HG03378 (cell line): ENCODE measurements at regions not wholly inside any gene's neighbourhood (a gene's known extent, or its start where the extent isn't known, plus 50 kb on each side); places are given as distances from the start of the nearest gene placed in this dataset.

Source experiments
- ATAC-seq: cut with Tn5 transposase; IDR thresholded peaks from one replicate; pipeline ENCODE4 v1.9.1; 2021; ENCODE audit warnings: mild to moderate bottlenecking, moderate library complexity; ENCODE audit not compliant: unreplicated experiment

GRCh38 chr5:111914966-111915636, 158.1 kb upstream of the NREP start:
- no peak for ATAC-seq

- ATAC-seq, result no peak
These were observed 145.4 kb upstream of the NREP start for GRCh38 chr5:111902436-111902835.

GRCh38 chr5:111901296-111901695, 144.3 kb upstream of the NREP start:
- no peak for ATAC-seq

- no peak for ATAC-seq
These were observed 136.0 kb upstream of the NREP start for GRCh38 chr5:111892949-111893348.

GRCh38 chr5:111887706-111888105, 130.7 kb upstream of the NREP start:
- no peak for ATAC-seq

- ATAC-seq, result no peak
These were observed 112.7 kb upstream of the NREP start for GRCh38 chr5:111869681-111870080.

- ATAC-seq, result no peak
These were observed 108.4 kb upstream of the NREP start for GRCh38 chr5:111865356-111865755.

GRCh38 chr5:111863801-111864200, 106.8 kb upstream of the NREP start:
- ATAC-seq, result no peak

GRCh38 chr5:111859533-111860270, 102.7 kb upstream of the NREP start:
- no peak for ATAC-seq

- ATAC-seq, result no peak
These were observed 102.0 kb upstream of the NREP start for GRCh38 chr5:111859031-111859430.

- no peak for ATAC-seq
These were observed 100.6 kb upstream of the NREP start for GRCh38 chr5:111857623-111858022.

- ATAC-seq, result no peak
These were observed 100.0 kb upstream of the NREP start for GRCh38 chr5:111856876-111857466.

GRCh38 chr5:111855356-111855755, 98.4 kb upstream of the NREP start:
- ATAC-seq, result no peak

GRCh38 chr5:111854186-111854585, 97.2 kb upstream of the NREP start:
- ATAC-seq, result peak; percentile 25

GRCh38 chr5:111853748-111854147, 96.8 kb upstream of the NREP start:
- peak; percentile 86 for ATAC-seq

- ATAC-seq, result no peak
These were observed 94.9 kb upstream of the NREP start for GRCh38 chr5:111851631-111852548.

GRCh38 chr5:111848476-111848875, 91.5 kb upstream of the NREP start:
- no peak for ATAC-seq

- ATAC-seq, result no peak
These were observed 90.3 kb upstream of the NREP start for GRCh38 chr5:111847052-111847925.

- no peak for ATAC-seq
These were observed 83.2 kb upstream of the NREP start for GRCh38 chr5:111840036-111840674.

GRCh38 chr5:111839438-111839837, 82.4 kb upstream of the NREP start:
- ATAC-seq, result no peak
